HCT116 (cell line): ENCODE measurements at regions not wholly inside any gene's neighbourhood (a gene's known extent, or its start where the extent isn't known, plus 50 kb on each side); places are given as distances from the start of the nearest gene placed in this dataset.

Experiments
- ATAC-seq: fragments of 200-7000 bp; cut with Tn5 transposase; 2 replicates; pipeline ENCODE4 v1.9.1; 2020; ENCODE audit warnings: mild to moderate bottlenecking, moderate library complexity
- BruUV-seq: library from RNA; stranded (reverse); fragments of 400-500 nt; replicated peaks from 2 replicates; lab custom pipeline; 2021; lab: Mats Ljungman, UMichigan
- CTCF ChIA-PET: fragments of 300-600 bp; sonication (Branson Sonifier 250); formaldehyde crosslinking; loops from one replicate; lab custom pipeline; 2021; ENCODE audit warnings: antibody characterized with exemption; lab: Charles Lee
- POLR2A ChIA-PET: fragments of 300-600, 350-600 bp; sonication (Branson Sonifier 250); formaldehyde crosslinking; loops from one replicate; lab custom pipeline; 2021; ENCODE audit warnings: antibody characterized with exemption; lab: Charles Lee
- RAD21 ChIA-PET, 2 experiments: fragments of 300-600 bp; sonication (Branson Sonifier 250); formaldehyde crosslinking; loops; one replicate each; lab custom pipeline; 2023; ENCODE audit warnings: low total read pairs in 2 of 2; ENCODE audit not compliant: uncharacterized antibody in 2 of 2, unreplicated experiment in 2 of 2, low non-redundant PET in 1 of 2; lab: Charles Lee
- DNase-seq: peaks from one replicate; pipeline ENCODE4 v3.0.0-alpha.2; 2010; ENCODE audit warnings: low read depth, low spot score
- H2AFZ ChIP-seq: fragments of 200-600 bp; shearing (Covaris generic), sonication (generic); 2 replicates; pipeline ENCODE4 v1.6.1; 2017; ENCODE audit warnings: low read depth, mixed run types, mixed read lengths, antibody characterized with exemption, low read length; ENCODE audit not compliant: poor library complexity, severe bottlenecking
- H3K27ac ChIP-seq: 2 replicates; pipeline ENCODE4 v1.5.1; 2012; ENCODE audit warnings: low read depth, low read length
- H3K27me3 ChIP-seq: fragments of 200-600 bp; sonication (generic); 2 replicates; pipeline ENCODE4 v1.6.1; 2016; ENCODE audit warnings: mixed run types, low read length, mixed read lengths; ENCODE audit not compliant: insufficient read depth
- H3K36me3 ChIP-seq, 2 experiments: fragments of 200-500 bp in 1 of 2; fragments of 200-600 bp in 1 of 2; sonication (Bioruptor generic) in 1 of 2; sonication (generic) in 1 of 2; 2 replicates each; pipeline versions ENCODE4 v1.5.1 to v1.6.1; 2014 to 2016; ENCODE audit warnings: low read length in 2 of 2, inconsistent platforms in 1 of 2, mixed read lengths in 1 of 2, mixed run types in 1 of 2; ENCODE audit not compliant: insufficient read depth in 2 of 2, control insufficient read depth in 1 of 2
- H3K4me1 ChIP-seq, 2 experiments: fragments of 200-600 bp in 1 of 2; sonication (generic) in 1 of 2; 2 replicates each; pipeline versions ENCODE4 v1.5.1 to v1.6.1; 2012 to 2017; ENCODE audit warnings: low read length in 2 of 2, inconsistent platforms in 1 of 2, mild to moderate bottlenecking in 1 of 2, mixed read lengths in 1 of 2, mixed run types in 1 of 2, moderate library complexity in 1 of 2; ENCODE audit not compliant: insufficient read depth in 2 of 2, control insufficient read depth in 1 of 2
- H3K4me2 ChIP-seq: fragments of 200-600 bp; sonication (generic); 2 replicates; pipeline ENCODE4 v1.6.1; 2017; ENCODE audit warnings: mixed run types, low read length, mixed read lengths
- H3K4me3 ChIP-seq, 2 experiments: fragments of 200-600 bp in 1 of 2; sonication (generic) in 1 of 2; replicated peaks in 1 of 2; 2 replicates each; pipeline ENCODE4 v1.5.1; 2011 to 2016; ENCODE audit warnings: low read length in 2 of 2, control low read depth in 1 of 2, low read depth in 1 of 2, mild to moderate bottlenecking in 1 of 2, mixed read lengths in 1 of 2, mixed run types in 1 of 2
- H3K79me2 ChIP-seq: fragments of 200-600 bp; sonication (generic); 2 replicates; pipeline ENCODE4 v1.6.1; 2017; ENCODE audit warnings: mild to moderate bottlenecking, mixed run types, low read length, moderate library complexity, mixed read lengths; ENCODE audit not compliant: insufficient read depth
- H3K9ac ChIP-seq: fragments of 200-600 bp; sonication (generic); 2 replicates; pipeline ENCODE4 v1.6.1; 2016; ENCODE audit warnings: low read length, mixed read lengths
- H3K9me2 ChIP-seq: fragments of 200-600 bp; sonication (generic), shearing (Covaris generic); 2 replicates; pipeline ENCODE4 v1.6.1; 2017; ENCODE audit warnings: mixed run types, mild to moderate bottlenecking, moderate library complexity; ENCODE audit not compliant: insufficient read depth
- H3K9me3 ChIP-seq, 2 experiments: fragments of 200-500 bp in 1 of 2; fragments of 200-600 bp in 1 of 2; sonication (Bioruptor generic) in 1 of 2; sonication (generic) in 1 of 2; 2 replicates each; pipeline ENCODE4 v1.6.1; 2014 to 2017; ENCODE audit warnings: low read length in 2 of 2, mixed read lengths in 2 of 2, inconsistent platforms in 1 of 2, low read depth in 1 of 2, mild to moderate bottlenecking in 1 of 2, mixed run types in 1 of 2, moderate library complexity in 1 of 2; ENCODE audit not compliant: control insufficient read depth in 1 of 2, insufficient read depth in 1 of 2
- H4K20me1 ChIP-seq: fragments of 200-600 bp; sonication (generic), shearing (Covaris generic); 2 replicates; pipeline ENCODE4 v1.6.1; 2017; ENCODE audit warnings: mixed run types, mild to moderate bottlenecking, moderate library complexity; ENCODE audit not compliant: insufficient read depth
- CEBPB ChIP-seq: IDR thresholded peaks from 2 replicates; pipeline ENCODE4 v1.6.1; 2012; ENCODE audit warnings: low read depth
- EZH2 ChIP-seq: fragments of 200-600 bp; sonication (generic); IDR thresholded peaks from 2 replicates; pipeline ENCODE4 v1.6.1; 2017; ENCODE audit warnings: antibody characterized with exemption, mixed run types
- FOSL1 ChIP-seq: IDR thresholded peaks from 2 replicates; pipeline ENCODE4 v1.6.1; 2012; ENCODE audit warnings: low read depth
- POLR2A ChIP-seq: IDR thresholded peaks from 2 replicates; pipeline ENCODE4 v1.7.0; 2011; ENCODE audit warnings: borderline replicate concordance; ENCODE audit not compliant: insufficient read depth, insufficient read length; ENCODE audit errors: extremely low read depth
- POLR2AphosphoS5 ChIP-seq: IDR thresholded peaks from 2 replicates; pipeline ENCODE4 v1.6.1; 2011; ENCODE audit warnings: mild to moderate bottlenecking, low read depth, low read length, moderate library complexity
- SRF ChIP-seq: IDR thresholded peaks from 2 replicates; pipeline ENCODE4 v1.6.1; 2012; ENCODE audit warnings: low read depth
- ZNF274 ChIP-seq: fragments of 200-500 bp; sonication (Bioruptor generic); IDR thresholded peaks from 2 replicates; pipeline ENCODE4 v1.6.1; 2014; ENCODE audit warnings: mild to moderate bottlenecking, low read depth, low read length, inconsistent platforms
- intact Hi-C: fragments of 100-400 bp; cut with micrococcal nuclease; formaldehyde crosslinking; loops from 2 replicates; pipeline ENCODE4 v1.10.0; 2022
- TF ChIP-seq, protein P1 (sequence below): IDR thresholded peaks from 2 replicates; pipeline ENCODE4 v1.6.1; 2012
- TF ChIP-seq, protein P2 (sequence below): IDR thresholded peaks from 2 replicates; pipeline ENCODE4 v1.6.1; 2012; ENCODE audit warnings: low read depth
- TF ChIP-seq, protein P3 (sequence below): IDR thresholded peaks from 2 replicates; pipeline ENCODE4 v1.6.1; 2012

DNA sequence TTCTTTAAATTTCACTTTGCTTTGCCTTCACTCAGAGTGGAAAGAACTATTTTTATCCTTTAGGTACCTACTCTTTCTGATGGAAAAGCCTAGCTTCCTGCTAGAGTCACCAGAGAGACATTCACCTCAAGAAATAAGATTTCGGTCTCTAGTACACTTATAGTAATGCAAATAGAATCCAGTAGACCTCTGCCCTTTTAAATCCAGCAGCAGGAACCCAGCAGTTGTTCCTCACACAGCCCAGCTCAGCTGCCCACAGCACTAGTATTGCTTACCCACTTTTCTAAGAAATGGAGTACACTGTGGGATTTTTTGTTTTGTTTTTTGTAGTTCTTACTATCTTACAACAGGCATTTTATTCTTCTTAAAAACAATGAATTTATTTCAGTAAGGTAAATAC is 497.0 kb upstream of the CCDC54 start:
- no peaks in the 10 kb centered on the region for H3K79me2 ChIP-seq
- no peaks in the 10 kb centered on the region for H3K27me3 ChIP-seq
- no peaks in the 10 kb centered on the region for H3K9me2 ChIP-seq
- no peak for TF ChIP-seq CEBPB
- TF ChIP-seq SRF: no peak
- TF ChIP-seq ZNF274: no peak
- TF ChIP-seq POLR2AphosphoS5: no peak
- no peak for TF ChIP-seq EZH2
- TF ChIP-seq, protein P1, sequence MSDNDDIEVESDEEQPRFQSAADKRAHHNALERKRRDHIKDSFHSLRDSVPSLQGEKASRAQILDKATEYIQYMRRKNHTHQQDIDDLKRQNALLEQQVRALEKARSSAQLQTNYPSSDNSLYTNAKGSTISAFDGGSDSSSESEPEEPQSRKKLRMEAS: no peak
- no peak for TF ChIP-seq FOSL1
- TF ChIP-seq, protein P2, sequence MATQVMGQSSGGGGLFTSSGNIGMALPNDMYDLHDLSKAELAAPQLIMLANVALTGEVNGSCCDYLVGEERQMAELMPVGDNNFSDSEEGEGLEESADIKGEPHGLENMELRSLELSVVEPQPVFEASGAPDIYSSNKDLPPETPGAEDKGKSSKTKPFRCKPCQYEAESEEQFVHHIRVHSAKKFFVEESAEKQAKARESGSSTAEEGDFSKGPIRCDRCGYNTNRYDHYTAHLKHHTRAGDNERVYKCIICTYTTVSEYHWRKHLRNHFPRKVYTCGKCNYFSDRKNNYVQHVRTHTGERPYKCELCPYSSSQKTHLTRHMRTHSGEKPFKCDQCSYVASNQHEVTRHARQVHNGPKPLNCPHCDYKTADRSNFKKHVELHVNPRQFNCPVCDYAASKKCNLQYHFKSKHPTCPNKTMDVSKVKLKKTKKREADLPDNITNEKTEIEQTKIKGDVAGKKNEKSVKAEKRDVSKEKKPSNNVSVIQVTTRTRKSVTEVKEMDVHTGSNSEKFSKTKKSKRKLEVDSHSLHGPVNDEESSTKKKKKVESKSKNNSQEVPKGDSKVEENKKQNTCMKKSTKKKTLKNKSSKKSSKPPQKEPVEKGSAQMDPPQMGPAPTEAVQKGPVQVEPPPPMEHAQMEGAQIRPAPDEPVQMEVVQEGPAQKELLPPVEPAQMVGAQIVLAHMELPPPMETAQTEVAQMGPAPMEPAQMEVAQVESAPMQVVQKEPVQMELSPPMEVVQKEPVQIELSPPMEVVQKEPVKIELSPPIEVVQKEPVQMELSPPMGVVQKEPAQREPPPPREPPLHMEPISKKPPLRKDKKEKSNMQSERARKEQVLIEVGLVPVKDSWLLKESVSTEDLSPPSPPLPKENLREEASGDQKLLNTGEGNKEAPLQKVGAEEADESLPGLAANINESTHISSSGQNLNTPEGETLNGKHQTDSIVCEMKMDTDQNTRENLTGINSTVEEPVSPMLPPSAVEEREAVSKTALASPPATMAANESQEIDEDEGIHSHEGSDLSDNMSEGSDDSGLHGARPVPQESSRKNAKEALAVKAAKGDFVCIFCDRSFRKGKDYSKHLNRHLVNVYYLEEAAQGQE: no peak
- no peak for TF ChIP-seq POLR2A
- TF ChIP-seq, protein P3, sequence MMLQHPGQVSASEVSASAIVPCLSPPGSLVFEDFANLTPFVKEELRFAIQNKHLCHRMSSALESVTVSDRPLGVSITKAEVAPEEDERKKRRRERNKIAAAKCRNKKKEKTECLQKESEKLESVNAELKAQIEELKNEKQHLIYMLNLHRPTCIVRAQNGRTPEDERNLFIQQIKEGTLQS: no peak
- no peaks in the 10 kb centered on the region for H3K4me1 ChIP-seq
- BruUV-seq: no TSS peak
- H2AFZ ChIP-seq: no peak overlapping the region
- ATAC-seq (no peak), DNase-seq (no peak)
- no peaks in the 10 kb centered on the region for H3K9me3 ChIP-seq
- intact Hi-C loops: no loop called here
- H3K4me2 ChIP-seq: no peak overlapping the region
- ChIA-PET POLR2A (no interaction called here), CTCF (no interaction called here), RAD21 (no interaction called here)
- H3K36me3 ChIP-seq: no peaks in the 10 kb centered on the region
- H3K9ac ChIP-seq: no peak overlapping the region
- no peak overlapping the region for H3K4me3 ChIP-seq
- no peak overlapping the region for H3K27ac ChIP-seq
- H4K20me1 ChIP-seq: no peaks in the 10 kb centered on the region
